Neural cell (in vitro differentiated cells): ENCODE measurements at regions not wholly inside any gene's neighbourhood (a gene's known extent, or its start where the extent isn't known, plus 50 kb on each side); places are given as distances from the start of the nearest gene placed in this dataset.

Experiments
- H2AFZ ChIP-seq: fragments of 200-600, 300-800 bp; sonication (generic), shearing (Covaris generic); 2 replicates; pipeline ENCODE4 v1.6.0; 2014; ENCODE audit warnings: low read depth, mild to moderate bottlenecking, antibody characterized with exemption, low read length, moderate library complexity
- H3F3A ChIP-seq: fragments of 200-600 bp; shearing (Covaris generic); 2 replicates; pipeline ENCODE4 v1.6.1; 2016; ENCODE audit warnings: mild to moderate bottlenecking, moderate library complexity, mixed read lengths, antibody characterized with exemption, low read length; ENCODE audit not compliant: insufficient read depth, poor library complexity, severe bottlenecking
- H3K27ac ChIP-seq: fragments of 200-600, 300-800 bp; sonication (generic), shearing (Covaris generic); 2 replicates; pipeline ENCODE4 v1.5.1; 2014; ENCODE audit warnings: mild to moderate bottlenecking, low read length, moderate library complexity
- H3K27me3 ChIP-seq: fragments of 300-800, 200-600 bp; sonication (generic), shearing (Covaris generic); 2 replicates; pipeline ENCODE4 v1.6.0; 2014; ENCODE audit warnings: mild to moderate bottlenecking, low read depth, low read length, moderate library complexity; ENCODE audit not compliant: insufficient read depth
- H3K36me3 ChIP-seq: fragments of 300-800, 200-600 bp; sonication (generic), shearing (Covaris generic); 2 replicates; pipeline ENCODE4 v1.5.1; 2014; ENCODE audit warnings: mild to moderate bottlenecking, antibody characterized with exemption, low read length, moderate library complexity; ENCODE audit not compliant: insufficient read depth
- H3K4me2 ChIP-seq: fragments of 300-800, 200-600 bp; sonication (generic), shearing (Covaris generic); 2 replicates; pipeline ENCODE4 v1.6.0; 2014; ENCODE audit warnings: mild to moderate bottlenecking, low read length
- H3K4me3 ChIP-seq: fragments of 300-800, 200-600 bp; sonication (generic), shearing (Covaris generic); 2 replicates; pipeline ENCODE4 v1.5.1; 2014; ENCODE audit warnings: mild to moderate bottlenecking, low read length, moderate library complexity
- H3K79me2 ChIP-seq: fragments of 200-600 bp; shearing (Covaris generic); replicated peaks from 2 replicates; pipeline ENCODE4 v1.6.0; 2014; ENCODE audit warnings: mild to moderate bottlenecking, low read length, moderate library complexity; ENCODE audit not compliant: insufficient read depth
- H3K9ac ChIP-seq: fragments of 300-800, 200-600 bp; sonication (generic), shearing (Covaris generic); 2 replicates; pipeline ENCODE4 v1.6.1; 2016; ENCODE audit warnings: mild to moderate bottlenecking, low read length, mixed read lengths
- H3K9me2 ChIP-seq: fragments of 200-600 bp; shearing (Covaris generic); 2 replicates; pipeline ENCODE4 v1.6.1; 2016; ENCODE audit warnings: mild to moderate bottlenecking, low read length, mixed read lengths; ENCODE audit not compliant: insufficient read depth
- H3K9me3 ChIP-seq: fragments of 200-600, 300-800 bp; sonication (generic), shearing (Covaris generic); 2 replicates; pipeline ENCODE4 v1.6.1; 2016; ENCODE audit warnings: mild to moderate bottlenecking, mixed run types, low read length, moderate library complexity, mixed read lengths
- H4K20me1 ChIP-seq: fragments of 200-600 bp; shearing (Covaris generic); 2 replicates; pipeline ENCODE4 v1.6.1; 2016; ENCODE audit warnings: mild to moderate bottlenecking, mixed run types; ENCODE audit not compliant: insufficient read depth
- CTCF ChIP-seq: fragments of 450-650 bp; IDR thresholded peaks from 2 replicates; pipeline ENCODE4 v1.5.1; 2014; ENCODE audit warnings: antibody characterized with exemption, mild to moderate bottlenecking, moderate library complexity; ENCODE audit not compliant: poor library complexity, severe bottlenecking
- EP300 ChIP-seq: fragments of 450-650 bp; conservative IDR thresholded peaks from 2 replicates; pipeline ENCODE4 v1.6.1; 2014; ENCODE audit warnings: antibody characterized with exemption, mild to moderate bottlenecking, moderate library complexity; ENCODE audit not compliant: poor library complexity, severe bottlenecking
- EZH2 ChIP-seq: fragments of 200-600, 300-800 bp; shearing (Covaris generic), sonication (generic); IDR thresholded peaks from 2 replicates; pipeline ENCODE4 v1.6.1; 2014; ENCODE audit warnings: antibody characterized with exemption, low read length, borderline replicate concordance, mild to moderate bottlenecking; ENCODE audit not compliant: insufficient read depth, poor library complexity, severe bottlenecking
- MXI1 ChIP-seq: fragments of 450-650 bp; conservative IDR thresholded peaks from 2 replicates; pipeline ENCODE4 v1.6.1; 2014; ENCODE audit warnings: antibody characterized with exemption, mild to moderate bottlenecking; ENCODE audit not compliant: poor library complexity, severe bottlenecking
- POLR2AphosphoS5 ChIP-seq: IDR thresholded peaks from 2 replicates; pipeline ENCODE4 v1.6.1; 2012
- RAD21 ChIP-seq: fragments of 450-650 bp; conservative IDR thresholded peaks from 2 replicates; pipeline ENCODE4 v1.6.1; 2014; ENCODE audit warnings: antibody characterized with exemption, mild to moderate bottlenecking, moderate library complexity
- REST ChIP-seq: IDR thresholded peaks from 2 replicates; pipeline ENCODE4 v1.6.1; 2012; ENCODE audit warnings: borderline replicate concordance
- SMC3 ChIP-seq: fragments of 450-650 bp; conservative IDR thresholded peaks from 2 replicates; pipeline ENCODE4 v1.6.1; 2014; ENCODE audit warnings: antibody characterized with exemption, mild to moderate bottlenecking, moderate library complexity; ENCODE audit not compliant: poor library complexity
- TAF1 ChIP-seq: IDR thresholded peaks from 2 replicates; pipeline ENCODE4 v1.6.1; 2012; ENCODE audit warnings: low read depth

- H3F3A ChIP-seq: no peaks in the 10 kb centered on the region
- H2AFZ ChIP-seq: no peak overlapping the region
- no peaks in the 10 kb centered on the region for H4K20me1 ChIP-seq
- TF ChIP-seq CTCF: no peak
- TF ChIP-seq RAD21: no peak
- no peak for TF ChIP-seq MXI1
- no peak for TF ChIP-seq REST
- TF ChIP-seq EZH2: no peak
- TF ChIP-seq TAF1: no peak
- no peak for TF ChIP-seq EP300
- no peak for TF ChIP-seq SMC3
- TF ChIP-seq POLR2AphosphoS5: no peak
- H3K27ac ChIP-seq: no peak overlapping the region
- H3K9me2 ChIP-seq: no peaks in the 10 kb centered on the region
- no peaks in the 10 kb centered on the region for H3K36me3 ChIP-seq
- no peak overlapping the region for H3K9ac ChIP-seq
- H3K9me3 ChIP-seq: no peaks in the 10 kb centered on the region
- H3K4me2 ChIP-seq: no peak overlapping the region
- H3K27me3 ChIP-seq: no peaks in the 10 kb centered on the region
- no peaks in the 10 kb centered on the region for H3K79me2 ChIP-seq
- H3K4me3 ChIP-seq: no peak overlapping the region
Observed at GRCh38 chr1:219467524-219467923, 145.4 kb downstream of the ZC3H11B start.

GRCh38 chr1:219466766-219467165 lies 146.1 kb downstream of the ZC3H11B start:
- Histone ChIP-seq H3K27ac (no peak overlapping the region), H3K79me2 (no peaks in the 10 kb centered on the region), H3K27me3 (no peaks in the 10 kb centered on the region), H4K20me1 (no peaks in the 10 kb centered on the region), H3K9me2 (no peaks in the 10 kb centered on the region), H3F3A (no peaks in the 10 kb centered on the region), H3K9me3 (no peaks in the 10 kb centered on the region), H3K9ac (no peak overlapping the region), H3K36me3 (no peaks in the 10 kb centered on the region), H3K4me2 (no peak overlapping the region), H2AFZ (no peak overlapping the region), H3K4me3 (no peak overlapping the region)
- no peak for TF ChIP-seq MXI1
- no peak for TF ChIP-seq EZH2
- no peak for TF ChIP-seq CTCF
- TF ChIP-seq SMC3: no peak
- no peak for TF ChIP-seq RAD21
- TF ChIP-seq EP300: no peak
- TF ChIP-seq POLR2AphosphoS5: no peak
- no peak for TF ChIP-seq REST
